GM21528 (cell line): ENCODE measurements at regions not wholly inside any gene's neighbourhood (a gene's known extent, or its start where the extent isn't known, plus 50 kb on each side); places are given as distances from the start of the nearest gene placed in this dataset.

Experiments used
- ATAC-seq: cut with Tn5 transposase; IDR thresholded peaks from one replicate; pipeline ENCODE4 v1.9.1; 2021; ENCODE audit warnings: mild to moderate bottlenecking, moderate library complexity; ENCODE audit not compliant: unreplicated experiment, low FRiP score

DNA sequence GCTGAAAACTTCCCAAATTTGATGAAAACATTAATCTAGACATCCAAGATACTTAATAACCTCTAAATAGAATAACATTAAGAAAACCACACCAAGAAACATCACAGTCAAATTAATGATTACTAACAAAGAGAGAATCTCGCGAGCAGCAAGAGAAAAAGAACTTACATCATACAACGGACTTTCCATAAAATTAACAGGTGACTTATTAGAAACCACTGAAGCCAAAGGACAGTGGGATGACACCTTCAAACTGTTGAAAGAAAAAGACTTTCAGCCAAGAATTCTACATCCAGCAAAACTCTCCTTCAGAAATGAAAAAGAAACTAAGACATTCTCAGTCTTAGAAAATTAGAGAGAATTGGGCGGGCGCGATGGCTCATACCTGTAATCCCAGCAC, 232.0 kb downstream of the SNCA start:
- no peak for ATAC-seq

DNA sequence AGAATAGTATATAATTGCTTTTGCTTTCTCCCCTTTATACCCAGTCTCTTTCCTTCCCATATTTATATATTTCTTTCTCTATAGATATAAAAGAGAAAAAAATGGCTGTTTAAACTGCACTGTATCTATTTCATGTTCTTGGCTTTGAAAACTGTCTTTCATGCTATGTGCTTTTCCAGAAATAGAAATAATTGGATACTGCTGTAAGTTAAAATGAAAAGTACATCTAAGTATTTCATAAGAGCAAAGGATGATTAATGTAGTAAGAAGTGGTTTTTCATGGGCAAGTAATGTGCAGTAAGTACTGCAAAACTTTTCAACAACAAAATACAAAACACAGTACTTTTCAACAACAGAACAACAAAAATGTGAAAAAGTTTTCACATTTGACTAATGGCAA, 237.9 kb downstream of the SNCA start:
- ATAC-seq: no peak

- ATAC-seq: no peak
These were observed 238.4 kb downstream of the SNCA start for GRCh38 chr4:89598602-89599001.

DNA sequence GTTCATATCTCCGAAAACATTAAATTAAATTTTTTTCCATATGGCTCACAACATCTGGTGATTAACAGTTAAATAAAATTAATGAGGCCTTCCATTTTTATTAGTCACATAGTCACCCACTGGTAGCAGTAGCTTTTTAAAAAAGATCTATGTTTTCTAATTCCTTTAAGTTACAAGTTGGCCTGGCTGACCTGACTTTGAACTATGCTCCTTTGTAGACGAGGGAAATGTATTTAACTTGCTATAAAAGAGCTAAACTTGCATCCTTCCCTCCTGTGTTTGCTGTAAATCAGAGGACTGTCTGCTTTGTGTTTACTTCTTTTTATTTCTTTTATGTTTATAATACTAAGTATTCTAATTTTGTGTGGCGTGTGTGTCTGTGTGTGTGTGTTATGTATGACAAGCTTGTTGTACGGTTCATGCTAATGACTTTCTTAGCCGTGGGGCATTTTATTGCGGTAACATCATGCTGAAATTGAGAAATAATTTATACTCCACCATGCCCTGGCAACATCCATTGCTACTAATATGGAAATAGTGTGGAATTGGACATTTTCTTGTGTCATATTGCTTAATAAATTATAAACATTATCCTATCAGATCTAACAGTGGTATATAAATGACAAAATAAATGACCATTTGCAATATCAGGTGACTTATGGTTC, 241.7 kb downstream of the SNCA start:
- ATAC-seq: no peak

DNA sequence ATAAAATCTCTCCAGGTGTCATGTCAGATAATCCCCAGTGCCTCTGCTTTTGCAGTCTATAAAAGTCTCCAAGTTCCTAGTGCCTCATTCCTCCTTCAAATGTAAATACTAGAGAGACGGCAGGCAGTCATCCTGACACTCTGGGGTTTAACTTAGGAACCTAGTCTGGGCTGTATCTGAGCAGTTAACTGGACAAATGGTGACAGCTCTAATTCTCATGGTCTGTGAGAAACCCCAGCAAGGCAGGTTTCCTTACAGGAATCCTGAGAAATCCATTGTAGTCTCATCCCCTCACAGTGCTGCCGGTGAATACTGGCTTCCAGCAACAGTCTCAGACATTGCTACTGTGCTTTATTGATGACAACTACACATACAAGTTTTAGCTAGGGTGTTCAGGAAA, 246.8 kb downstream of the SNCA start:
- no peak for ATAC-seq

DNA sequence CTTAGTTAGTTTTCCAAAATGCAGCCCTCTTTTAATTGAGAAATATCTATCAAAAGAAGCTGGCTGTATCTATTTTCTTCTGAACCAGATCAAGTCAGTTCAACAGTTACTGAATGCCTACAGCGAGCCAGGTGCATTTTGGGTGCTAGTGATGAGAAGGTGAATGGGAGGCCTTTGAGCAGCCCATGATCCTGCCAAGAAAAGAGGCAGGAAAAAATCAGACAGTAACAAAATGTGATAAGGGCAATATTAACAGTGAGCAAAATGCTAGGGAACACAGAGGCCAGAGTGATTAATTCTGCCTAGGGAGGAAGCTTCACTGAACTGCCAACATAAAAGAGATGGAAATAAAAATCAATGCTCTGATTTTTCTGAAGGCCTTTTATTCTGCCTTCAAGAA, 248.5 kb downstream of the SNCA start:
- no peak for ATAC-seq

DNA sequence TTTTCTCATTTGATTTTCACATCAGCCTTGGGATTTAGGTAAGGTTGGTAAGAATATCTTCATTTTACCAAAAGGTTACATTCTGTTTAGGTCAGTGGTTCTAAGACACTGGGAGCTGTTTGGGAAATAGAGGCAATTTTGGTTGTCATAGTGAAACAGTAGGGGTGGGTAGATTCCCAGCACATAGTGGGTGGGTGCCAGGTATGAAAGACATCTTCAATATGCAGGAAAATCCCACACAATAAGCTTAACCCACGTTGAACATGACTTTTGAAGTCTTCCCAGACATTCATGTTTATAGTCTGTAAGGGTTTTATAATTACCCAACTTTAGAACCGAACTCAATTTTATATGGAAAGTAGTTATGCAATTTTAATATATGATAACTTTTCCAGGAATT, 249.6 kb downstream of the SNCA start:
- no peak for ATAC-seq

DNA sequence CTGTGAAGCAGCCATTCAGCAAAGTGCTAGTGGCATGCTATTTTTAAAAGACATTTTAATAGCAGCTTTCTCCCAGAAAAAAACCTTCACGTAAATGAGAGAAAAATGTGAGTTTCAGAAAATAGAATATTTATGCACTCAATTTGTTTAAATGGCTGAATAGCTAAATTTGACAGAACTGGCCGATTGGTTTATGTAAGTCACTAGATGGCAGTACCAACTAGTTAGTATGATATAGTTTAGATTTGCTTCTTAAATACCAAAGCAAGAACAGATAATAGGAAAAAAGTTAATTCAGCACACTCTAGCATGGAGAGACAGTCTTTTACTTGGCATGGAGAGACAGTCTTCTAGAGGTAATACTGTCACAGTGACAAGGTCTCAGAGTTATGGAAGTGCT, 250.1 kb downstream of the SNCA start:
- ATAC-seq: no peak

DNA sequence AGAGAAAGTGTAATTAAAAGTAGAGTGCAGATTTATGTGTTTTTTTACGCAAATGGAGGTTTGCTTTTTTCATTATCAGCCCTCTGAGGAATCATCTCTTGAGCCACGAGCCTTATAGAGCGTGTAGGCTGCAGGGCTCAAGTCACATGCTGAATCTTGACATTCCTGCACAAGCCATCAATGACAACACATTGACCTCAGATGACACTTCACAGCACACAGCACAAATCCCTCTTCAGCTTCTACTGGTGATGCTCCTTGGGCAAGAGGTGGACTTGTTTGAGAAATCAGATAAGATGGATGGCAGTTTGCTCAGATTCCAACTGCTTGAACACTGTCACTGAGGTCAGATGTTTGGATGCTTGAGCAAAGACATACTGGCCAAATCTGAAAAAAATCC, 250.6 kb downstream of the SNCA start:
- no peak for ATAC-seq

DNA sequence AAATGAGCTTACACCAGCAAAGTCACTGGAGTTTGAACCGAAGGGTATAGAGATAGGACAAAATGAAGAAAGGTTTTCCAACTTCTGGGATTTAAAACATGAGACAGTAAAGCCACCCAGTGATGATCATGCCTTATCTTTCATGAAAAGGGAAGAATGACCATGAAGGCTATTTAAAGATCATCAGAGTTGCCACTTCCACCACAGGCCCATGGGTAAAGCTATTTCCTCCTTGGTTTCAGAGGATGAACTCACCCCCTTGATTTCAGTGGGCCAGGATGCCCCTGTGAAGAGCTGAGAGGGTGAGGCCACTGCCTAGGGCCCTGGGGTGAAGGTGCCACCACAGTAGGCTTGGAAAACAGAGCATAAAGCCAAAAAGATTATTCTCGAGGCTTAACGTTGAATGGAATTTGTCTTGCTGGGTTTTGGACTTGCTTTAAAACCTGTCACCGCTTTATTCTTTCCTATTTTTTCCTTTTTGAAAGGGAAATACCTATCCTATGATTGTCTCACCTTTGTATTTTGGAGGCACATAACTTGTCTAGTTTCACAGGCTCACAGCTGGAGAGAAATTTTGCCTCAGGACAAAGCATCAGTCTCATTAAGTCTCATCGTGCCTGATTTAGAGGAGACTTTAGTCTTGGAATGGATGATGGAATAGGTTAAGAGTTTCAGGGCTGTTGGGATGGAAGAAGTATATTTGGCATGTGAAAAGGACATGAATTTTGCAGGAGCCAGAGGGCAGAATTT, 254.0 kb downstream of the SNCA start:
- ATAC-seq: no peak

GRCh38 chr4:89579771-89580170, 257.2 kb downstream of the SNCA start:
- ATAC-seq: no peak

DNA sequence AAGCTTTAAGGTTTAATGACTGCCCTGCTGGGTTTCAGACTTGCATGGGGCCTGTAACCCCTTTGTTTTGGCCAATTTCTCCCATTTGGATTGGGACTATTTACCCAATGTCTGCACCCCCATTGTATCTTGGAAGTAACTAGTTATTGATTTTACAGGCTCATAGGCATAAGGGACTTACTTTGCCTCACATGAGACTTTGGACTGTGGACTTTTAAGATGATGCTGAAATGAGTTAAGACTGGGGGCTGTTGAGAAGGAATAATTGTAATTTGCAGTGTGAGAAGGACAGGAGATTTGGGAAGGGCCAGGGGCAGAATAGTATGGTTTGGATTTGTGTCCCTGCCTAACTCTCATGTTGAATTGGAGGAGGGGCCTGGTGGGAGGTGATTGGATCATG, 260.7 kb downstream of the SNCA start:
- no peak for ATAC-seq

GRCh38 chr4:89575840-89576239, 261.1 kb downstream of the SNCA start:
- ATAC-seq: no peak

DNA sequence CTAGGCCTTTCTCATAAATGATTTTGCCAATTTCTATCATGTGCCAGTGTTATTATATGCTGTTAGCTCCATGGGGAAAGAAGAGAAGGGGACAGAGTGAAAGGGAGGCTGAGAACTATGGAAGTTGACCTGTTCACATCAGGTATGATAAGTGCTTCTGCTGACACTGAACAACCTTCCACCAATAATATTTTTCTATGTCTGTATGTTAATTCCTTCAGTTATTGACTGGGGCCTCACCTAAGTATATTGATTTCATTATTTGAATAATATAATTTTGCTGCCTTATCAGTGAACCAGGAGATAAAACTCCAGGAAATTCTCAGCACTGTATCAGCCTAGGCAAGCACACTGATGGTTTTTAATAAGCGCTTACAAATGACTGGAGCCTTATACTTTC, 262.8 kb downstream of the SNCA start:
- ATAC-seq: no peak

- no peak for ATAC-seq
These were observed 263.3 kb downstream of the SNCA start for GRCh38 chr4:89573656-89574055.

DNA sequence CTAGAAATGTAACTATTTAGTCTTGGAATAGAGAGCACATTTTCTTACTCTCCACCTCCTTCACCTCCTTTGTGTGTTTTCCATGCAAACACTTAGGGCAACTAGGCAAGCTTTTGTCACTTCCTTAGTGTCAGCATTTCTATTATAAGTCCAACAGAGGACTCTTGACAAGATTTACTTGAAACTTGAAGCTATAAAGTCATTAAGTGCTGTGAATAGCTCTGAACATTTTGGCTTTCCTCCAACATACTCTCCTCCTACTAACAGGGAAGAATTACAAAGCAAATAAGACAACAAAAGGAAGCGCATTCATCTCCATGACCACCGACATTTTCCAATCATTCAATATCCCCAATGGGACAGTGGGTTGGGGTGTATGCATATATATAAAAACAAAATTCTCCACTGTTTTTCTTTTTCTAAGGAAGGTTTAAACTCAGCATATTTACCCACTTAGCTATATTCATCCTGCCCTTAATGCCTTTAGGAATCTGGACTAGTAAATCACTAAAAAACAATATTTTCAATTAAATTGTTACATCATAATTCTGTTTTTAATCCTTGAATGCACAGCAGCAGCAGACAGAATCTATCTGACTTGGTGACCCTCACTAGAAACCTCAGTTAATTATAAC, 264.6 kb downstream of the SNCA start:
- ATAC-seq: no peak

GRCh38 chr4:89570931-89571330, 263.3 kb upstream of the GPRIN3 start:
- no peak for ATAC-seq

GRCh38 chr4:89567936-89568335, 260.3 kb upstream of the GPRIN3 start:
- ATAC-seq: no peak

DNA sequence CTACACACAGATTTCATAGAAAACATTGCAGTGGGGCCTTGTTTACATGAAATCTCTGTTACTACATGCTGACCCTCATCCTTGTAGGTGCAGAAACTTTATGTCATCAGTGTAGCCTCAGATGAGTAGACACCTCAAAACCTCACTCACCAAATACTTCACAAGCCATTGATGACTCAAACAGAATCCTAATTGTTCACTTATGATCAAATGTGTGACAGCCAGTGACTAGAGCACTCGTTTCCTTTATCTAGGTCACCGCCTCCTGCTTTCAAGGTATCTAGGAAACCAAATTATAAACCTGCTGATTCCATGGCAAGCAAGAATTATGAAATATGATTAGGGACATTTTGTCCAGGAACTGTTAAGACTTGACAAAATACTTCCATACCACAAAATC, 255.8 kb upstream of the GPRIN3 start:
- ATAC-seq: no peak

GRCh38 chr4:89562746-89563145, 255.1 kb upstream of the GPRIN3 start:
- ATAC-seq: no peak

DNA sequence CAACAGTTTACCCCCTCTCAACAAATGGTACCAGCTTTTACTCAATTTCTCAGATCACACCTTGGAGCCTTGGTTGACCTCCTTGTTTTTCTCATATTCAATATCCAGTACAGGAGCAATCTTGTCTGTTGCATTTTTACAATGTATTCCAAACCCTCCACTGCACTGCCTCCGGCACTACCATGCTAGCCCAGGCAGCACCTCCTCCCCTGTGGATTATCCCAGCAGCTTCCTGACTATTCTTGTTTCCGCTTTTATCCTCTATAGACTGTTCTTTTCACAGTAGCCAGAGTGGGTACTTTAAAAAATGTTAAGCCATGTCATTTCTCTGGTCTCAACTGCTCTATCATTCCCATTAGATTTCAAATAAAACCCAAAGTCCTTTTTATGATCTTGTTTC, 253.4 kb upstream of the GPRIN3 start:
- no peak for ATAC-seq

GRCh38 chr4:89558147-89558546, 250.5 kb upstream of the GPRIN3 start:
- no peak for ATAC-seq
